NCI-H187 treated with DMSO at 0.1 percent for 48 hours (cell line): ENCODE measurements at regions not wholly inside any gene's neighbourhood (a gene's known extent, or its start where the extent isn't known, plus 50 kb on each side); places are given as distances from the start of the nearest gene placed in this dataset.
"Not testable (repeated sequence)": the region's sequence is repeated elsewhere in the genome, so short reads cannot be mapped to it uniquely, and the experiment has no call there.

Experiments
- DNase-seq: peaks from one replicate; lab custom pipeline; 2025; lab: John Stamatoyannopoulos, UW

DNA sequence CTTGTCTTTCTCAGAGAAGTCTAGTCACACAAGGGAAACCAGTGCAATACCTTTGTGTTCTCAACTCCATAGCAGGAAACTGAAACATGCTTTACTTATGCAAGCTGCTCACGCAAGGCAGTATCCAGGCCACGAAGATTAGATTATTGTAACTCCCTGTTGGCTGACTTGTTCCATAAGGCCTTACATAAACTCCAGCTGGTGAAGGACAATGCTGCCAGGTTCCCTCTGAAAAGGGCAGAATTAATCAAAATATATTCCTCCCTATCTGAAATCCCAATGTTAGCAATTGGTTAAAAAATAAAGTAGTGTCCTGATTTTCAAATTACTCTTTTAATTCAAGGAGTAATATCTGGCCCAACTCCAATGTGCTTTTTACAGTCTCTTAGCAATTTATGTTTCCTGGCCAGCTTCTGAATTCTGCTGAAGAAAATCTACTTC lies 966.6 kb downstream of the HACE1 start:
- DNase-seq = no peak

DNA sequence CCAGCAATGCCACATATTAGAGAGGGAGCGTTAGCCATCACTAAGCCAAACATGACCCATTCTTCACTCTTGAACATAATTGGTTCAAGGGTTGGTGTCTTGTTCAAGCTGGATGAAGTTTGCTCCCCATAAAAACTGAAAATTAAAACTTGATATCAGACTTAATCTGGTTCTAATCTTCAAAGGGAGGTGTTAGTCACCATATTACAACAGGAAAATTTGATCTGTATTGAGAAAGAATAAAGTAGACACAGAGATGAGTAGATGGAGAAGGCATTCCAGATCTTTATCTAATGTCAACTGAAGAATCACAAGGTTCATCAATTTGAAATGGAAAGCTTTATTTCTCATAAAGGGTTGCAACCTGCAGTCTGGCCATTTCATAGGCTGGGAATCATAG lies 972.8 kb downstream of the HACE1 start:
- no peak for DNase-seq

DNA sequence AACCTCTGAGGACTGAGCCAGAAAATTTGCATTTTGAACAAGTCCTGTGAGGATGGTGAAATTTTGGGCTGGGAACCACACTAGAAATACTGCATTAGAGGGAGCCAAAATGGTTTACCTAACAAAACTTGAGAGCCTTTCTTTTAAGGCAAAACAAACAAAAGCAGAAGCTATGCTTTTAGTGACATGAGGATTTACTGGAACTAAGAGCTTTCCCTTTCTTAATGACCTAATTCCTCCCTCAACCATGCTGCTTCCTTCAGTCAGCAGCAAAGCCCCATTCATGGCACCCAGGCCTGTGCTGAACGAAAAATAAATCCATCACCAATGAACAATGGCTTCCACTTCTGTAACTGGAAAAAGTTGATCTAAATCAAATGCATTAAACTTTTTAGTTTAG lies 974.3 kb downstream of the HACE1 start:
- no peak for DNase-seq

DNA sequence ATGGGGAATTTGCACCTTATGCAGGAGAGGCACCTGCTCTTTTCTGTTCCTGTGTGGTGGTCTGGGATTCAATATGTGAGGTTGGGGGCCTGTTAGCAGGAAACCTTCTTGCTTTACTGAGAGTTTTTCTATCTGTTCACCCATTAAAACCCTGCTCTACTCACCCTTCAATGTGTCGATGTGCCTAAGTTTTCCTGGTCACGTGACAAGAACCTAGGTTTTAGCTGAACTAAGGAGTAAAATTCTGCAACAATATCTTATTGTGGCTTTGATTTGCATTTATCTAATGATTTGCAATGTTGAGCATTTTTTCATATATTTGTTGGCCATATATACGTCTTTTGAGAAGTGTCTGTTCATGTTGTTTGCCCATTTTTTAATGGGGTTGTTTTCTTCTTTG lies 979.9 kb downstream of the HACE1 start:
- no peak for DNase-seq

- no peak for DNase-seq
These were observed 984.5 kb downstream of the HACE1 start for GRCh38 chr6:103875221-103875620.

DNA sequence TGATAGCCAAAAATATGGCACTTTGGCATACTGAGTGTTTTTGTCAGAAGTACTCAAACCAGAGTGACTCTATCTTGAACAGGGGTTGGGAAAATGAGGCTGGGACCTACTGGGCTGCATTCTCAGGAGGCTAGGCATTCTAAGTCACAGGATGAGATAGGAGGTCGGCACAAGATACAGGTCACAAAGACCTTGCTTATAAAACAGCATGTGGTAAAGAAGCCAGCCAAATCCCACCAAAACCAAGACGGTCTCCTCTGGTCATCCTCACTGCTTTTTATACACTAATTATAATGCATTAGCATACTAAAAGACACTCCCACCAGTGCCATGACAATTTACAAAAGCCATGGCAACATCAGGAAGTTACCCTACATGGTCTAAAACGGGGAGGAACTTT lies 985.1 kb downstream of the HACE1 start:
- DNase-seq = no peak

DNA sequence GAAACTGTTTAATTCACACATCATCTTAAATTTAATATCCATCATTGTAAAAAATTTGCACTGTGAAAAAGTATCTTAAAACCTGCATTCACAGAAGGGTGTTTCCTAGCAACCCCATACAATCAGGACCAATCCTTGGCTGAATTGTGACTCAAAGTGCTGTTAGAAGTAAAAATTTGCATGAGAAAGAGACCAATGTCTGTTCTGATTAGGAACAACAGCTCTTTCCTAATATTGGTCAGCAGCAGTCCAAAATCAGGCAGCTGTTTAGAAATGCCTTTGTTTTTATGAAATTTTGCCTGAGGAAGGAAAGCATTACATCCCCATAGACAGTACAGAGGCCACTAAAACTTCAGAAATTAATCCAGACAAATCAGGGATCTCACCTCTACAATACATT lies 987.0 kb downstream of the HACE1 start:
- no peak for DNase-seq

GRCh38 chr6:103872233-103872632 lies 987.5 kb downstream of the HACE1 start:
- DNase-seq = no peak

DNA sequence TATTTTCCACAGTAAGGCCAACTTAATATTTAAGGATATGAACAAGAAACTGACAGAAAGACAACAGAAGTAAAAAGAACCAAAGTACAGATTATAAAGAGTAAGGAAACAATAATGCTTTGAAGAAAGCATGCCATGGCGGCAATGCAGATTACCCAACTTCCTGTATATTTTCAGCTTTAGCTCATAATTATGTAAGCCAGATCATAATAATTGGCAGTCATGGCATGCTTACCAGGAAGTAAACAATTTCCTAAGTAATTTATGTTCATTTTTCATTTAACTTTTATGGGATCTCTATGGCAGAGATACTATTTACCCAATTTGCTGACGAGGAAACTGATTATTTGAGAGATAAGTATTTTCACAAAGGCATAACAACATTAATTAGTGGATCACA lies 988.7 kb downstream of the HACE1 start:
- DNase-seq = no peak

DNA sequence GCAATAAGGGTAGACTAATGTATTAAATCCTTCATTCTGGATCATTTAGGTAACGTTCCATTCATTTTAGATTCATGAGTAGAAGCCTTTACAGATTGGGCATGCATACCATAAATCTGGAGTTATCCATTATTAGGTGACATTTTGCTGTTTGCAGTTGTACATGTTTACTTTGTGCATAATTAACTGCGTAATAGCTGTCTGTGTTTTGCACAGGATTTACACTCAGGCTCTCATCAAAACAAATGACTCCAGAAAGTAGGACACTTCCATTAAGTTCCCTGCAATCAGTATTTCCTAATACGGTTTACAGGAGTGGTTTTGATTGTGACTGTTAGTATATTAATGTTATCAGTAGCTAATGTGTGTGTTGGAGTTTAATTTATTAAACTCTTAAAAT lies 997.4 kb downstream of the HACE1 start:
- no peak for DNase-seq

DNA sequence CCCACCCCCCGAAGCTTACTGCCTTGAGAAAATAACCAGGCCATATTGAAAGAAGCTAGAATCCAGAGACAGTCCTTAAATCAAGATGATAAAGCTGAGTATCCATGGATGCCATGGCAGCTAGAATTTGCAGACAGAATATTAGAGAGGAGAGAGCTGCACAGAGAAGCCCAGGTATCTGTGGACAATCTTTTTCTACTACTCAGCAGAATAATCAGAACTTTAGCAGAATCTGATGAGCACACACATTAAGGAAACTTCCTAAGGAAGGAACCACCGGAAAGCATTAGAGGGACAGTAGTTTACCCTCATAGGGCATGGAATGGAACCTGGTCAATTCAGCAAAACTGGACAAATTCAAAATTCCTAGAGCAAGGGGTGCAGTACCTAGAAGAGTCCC lies 1001.7 kb downstream of the HACE1 start:
- no peak for DNase-seq

DNA sequence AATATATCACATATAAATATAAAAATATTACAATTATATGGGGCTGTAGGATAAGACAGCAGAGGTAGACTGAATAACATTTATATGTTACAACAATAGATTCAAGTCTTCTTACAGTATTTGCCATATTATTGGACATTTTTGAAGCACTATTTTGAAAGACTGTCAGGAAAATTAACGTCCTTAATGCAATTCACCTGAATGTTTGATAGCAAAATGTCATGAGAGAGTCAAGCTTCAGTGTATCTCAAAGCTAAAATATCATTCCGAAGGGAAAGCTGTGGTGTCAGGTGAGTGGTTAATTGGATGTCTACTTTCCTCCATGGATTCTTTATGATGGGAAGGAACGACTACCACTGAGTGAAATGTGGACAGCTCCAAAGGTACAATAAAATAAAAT lies 1004.0 kb downstream of the HACE1 start:
- DNase-seq = no peak

- no peak for DNase-seq
These were observed 1005.7 kb downstream of the HACE1 start for GRCh38 chr6:103854059-103854458.

GRCh38 chr6:103838457-103838856 lies 1021.3 kb downstream of the HACE1 start:
- no peak for DNase-seq

DNA sequence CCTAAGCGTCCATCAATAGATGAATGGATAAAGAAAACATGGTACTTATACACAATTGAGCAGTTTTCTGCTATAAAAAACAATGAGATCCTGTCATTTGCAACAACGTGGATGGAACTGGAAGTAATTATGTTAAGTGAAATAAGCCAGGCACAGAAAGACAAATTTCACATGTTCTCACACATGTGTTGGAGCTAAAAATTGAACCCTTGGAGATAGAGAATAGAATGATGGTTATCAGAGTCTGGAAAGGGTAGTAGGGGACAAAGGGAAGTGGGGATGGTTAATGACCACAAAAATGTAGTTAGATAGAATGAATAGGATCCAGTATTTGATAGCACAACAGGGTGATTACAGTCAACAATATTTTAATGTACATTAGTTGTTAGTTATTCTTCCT lies 1033.5 kb downstream of the HACE1 start:
- no peak for DNase-seq

- no peak for DNase-seq
These were observed 1039.6 kb downstream of the HACE1 start for GRCh38 chr6:103820148-103820547.

DNA sequence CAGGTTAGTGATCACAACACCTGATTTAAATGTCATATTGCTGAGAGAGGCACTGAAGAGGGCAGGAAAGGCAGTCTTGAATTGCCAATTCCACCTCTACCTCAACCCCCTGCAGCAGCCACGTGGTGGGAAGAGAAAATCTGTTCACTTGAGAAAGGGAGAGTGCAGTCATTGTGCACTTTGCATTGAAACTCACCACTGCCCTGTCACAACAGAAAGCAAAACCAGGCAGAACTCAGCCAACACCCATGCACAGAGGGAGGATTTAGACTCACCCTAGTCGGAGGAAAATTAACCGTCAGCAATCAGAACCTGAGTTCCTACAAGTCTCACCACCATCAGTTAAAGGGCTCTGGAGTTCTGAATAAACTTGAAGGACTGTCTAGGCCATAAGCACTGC lies 1040.2 kb downstream of the HACE1 start:
- no peak for DNase-seq

GRCh38 chr6:103812970-103813369 lies 1046.7 kb downstream of the HACE1 start:
- DNase-seq = no peak

GRCh38 chr6:103801901-103802479 lies 1057.7 kb downstream of the HACE1 start:
- not testable (repeated sequence) for DNase-seq

- DNase-seq = no peak
These were observed 1059.6 kb downstream of the HACE1 start for GRCh38 chr6:103799971-103800670.

DNA sequence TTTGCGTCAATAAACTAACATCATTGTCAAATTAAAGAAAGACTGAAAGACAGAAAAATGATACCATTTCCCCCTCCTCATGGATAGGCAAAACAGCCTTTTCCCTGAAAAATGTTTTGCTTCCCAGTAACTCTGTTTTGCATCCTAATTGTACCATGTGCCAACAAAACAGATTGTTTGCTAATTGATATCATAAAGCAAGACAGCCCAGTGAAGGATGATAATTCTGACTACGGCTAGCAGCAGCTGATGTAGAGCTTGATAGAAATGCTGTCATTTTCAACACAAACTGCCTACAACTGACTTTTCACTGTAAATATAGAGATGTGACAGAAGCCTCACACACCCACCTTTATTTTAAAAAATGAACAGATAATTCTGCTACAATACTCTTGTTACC lies 1061.6 kb downstream of the HACE1 start:
- no peak for DNase-seq

DNA sequence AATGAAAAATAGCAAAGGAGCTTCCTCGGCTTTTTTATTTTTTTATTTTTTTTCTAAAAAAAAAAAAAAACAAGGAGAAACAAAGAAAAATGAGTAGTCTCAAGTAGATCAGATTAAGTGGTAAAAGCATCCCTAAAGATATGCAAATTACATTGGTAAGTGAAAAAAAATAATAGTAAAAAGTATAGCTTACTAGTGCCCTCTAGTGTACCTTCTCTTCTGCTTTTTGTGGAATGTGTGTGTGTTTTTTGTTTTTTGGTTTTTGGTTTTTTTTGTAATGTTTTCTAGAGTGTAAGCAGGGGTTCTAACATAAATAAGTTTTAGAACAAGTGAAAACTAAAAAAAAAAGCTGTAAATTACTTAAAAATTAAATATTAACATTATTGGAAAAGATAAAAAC lies 1062.0 kb downstream of the HACE1 start:
- no peak for DNase-seq

DNA sequence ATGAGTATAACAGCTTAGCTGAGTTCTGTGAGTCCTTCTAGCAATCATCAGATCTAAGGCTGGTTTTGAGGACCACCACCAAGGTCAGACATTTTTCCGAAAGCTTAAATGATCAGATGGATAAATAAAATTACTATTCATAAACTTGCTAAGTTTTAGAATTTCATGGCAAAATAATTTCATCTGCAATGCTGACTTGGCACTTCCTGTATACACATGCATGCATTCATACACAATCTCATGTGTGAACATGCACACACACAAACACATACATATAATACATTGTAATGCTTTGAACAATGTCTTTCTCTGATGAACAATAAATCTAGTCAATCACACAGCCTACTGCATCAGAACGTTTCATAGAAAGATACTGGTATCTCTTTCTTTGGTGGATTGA lies 1068.3 kb downstream of the HACE1 start:
- DNase-seq = no peak

DNA sequence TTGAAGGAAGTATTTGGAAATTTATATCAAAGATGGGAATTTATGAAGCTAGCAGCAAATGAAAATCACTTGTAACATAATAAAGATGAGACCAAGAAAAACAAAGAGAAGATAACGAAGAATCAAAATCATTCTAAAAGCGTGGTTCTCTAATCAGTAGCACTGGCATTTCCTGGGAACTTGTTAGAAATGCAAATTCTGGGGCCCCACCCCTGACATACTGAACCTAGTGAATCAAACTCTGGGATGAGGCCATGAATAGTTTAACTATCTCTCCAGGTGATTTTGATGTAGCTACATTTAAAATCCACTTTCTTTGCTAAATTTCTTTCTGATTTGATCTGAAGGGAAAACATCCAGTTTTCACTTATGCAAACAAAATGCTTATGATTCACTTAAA lies 1075.6 kb downstream of the HACE1 start:
- DNase-seq = no peak
